NCI-H2196 (cell line): ENCODE measurements at regions not wholly inside any gene's neighbourhood (a gene's known extent, or its start where the extent isn't known, plus 50 kb on each side); places are given as distances from the start of the nearest gene placed in this dataset.

ENCODE experiments used
- DNase-seq: peaks from one replicate; lab custom pipeline; 2025; ENCODE audit not compliant: unreplicated experiment; lab: John Stamatoyannopoulos, UW

DNA sequence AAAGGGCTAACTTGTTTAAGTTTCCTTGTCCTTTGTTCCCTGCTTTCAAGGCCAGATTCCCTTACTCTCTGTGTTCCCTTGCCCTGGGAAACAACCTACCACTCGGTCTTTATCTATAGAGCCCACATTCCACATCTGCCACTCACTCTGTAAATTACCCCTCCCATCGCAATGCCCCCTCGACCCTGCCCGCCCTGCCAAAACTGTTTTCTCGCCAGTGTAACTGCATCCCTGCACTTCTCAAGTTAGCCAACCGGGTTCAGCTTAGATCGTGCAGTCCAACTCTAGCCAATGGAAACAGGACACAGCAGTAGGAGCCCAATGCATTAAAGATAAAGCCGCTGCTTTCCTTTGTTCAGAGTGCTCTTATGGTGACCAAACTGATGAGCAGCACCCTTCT lies 263.6 kb downstream of the TBL1XR1 start:
- no peak for DNase-seq

DNA sequence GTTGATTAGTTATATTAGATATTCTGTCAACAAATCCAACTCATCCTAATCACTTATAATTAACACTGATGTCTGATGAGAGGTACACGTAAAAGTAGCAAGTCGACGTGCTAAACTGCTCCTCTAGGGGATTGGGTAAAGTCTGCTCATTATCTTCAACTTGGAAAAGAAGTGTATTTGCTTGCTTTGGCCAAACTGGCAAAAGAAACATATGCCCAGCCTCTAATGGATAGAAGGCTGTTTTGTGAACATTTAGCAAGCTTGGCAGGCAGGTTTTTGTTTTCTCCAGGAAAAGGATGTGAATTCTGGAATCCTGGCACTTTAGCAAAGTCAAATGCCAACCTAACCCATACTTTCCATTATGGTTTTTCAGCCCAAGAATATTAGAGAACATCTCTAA lies 264.8 kb downstream of the TBL1XR1 start:
- DNase-seq: no peak

- DNase-seq: no peak
These were observed 265.3 kb downstream of the TBL1XR1 start for GRCh38 chr3:176931991-176932390.

DNA sequence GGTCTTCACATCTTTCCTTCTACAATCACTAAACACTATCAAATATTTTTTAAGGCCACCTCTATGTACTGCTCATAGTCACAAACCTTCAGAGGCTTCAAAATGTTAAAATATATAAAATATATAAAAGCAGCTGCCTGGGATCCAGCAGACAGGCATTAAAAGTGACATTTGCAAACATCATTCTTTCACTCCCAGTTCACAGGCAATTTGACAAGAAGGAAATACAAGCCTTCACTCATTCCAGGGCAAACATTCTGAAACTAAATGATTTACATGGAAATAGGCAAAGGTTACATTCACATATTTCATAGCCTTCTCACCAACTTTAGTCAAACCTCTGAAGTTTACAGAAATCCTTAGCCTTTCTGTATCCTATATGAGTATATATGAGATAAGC lies 266.3 kb downstream of the TBL1XR1 start:
- no peak for DNase-seq

DNA sequence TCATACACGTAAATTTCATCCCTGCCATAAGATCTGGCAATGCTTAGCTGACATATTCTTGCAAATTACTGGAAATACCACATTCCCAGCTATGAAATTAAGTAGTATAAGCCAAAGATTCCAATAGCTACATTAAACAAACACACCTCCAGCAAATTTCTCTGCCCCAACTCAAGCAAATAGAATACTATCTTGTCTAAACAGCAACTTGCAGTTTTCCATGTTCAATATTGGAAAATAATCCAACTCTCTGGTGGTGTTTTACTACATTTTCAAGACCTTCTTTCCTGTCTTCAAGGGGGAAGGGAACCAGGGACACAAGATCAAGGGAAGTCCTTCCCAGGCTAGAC lies 268.7 kb downstream of the TBL1XR1 start:
- no peak for DNase-seq

GRCh38 chr3:176927706-176928581 lies 269.3 kb downstream of the TBL1XR1 start:
- DNase-seq: no peak

DNA sequence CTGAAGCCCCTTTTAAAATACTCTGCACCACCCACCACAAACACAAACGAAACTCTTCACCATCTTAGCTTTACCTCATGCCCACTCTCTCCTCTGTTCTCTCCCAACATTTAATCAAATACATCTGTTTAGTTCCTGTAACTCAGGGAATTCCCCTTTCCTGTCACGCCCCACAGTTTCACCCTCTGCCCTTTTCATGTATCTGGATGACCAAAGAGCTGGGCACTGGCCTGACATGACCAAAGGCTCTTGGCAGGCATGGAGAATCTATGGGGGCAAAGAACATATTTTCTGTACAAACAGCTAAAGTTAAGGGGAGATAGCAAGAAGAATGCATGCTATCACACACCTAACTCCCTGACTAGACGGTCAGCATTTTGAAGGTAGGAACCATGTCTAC lies 270.0 kb downstream of the TBL1XR1 start:
- DNase-seq: no peak

- no peak for DNase-seq
These were observed 270.6 kb downstream of the TBL1XR1 start for GRCh38 chr3:176926688-176927087.

- DNase-seq: no peak
These were observed 271.2 kb downstream of the TBL1XR1 start for GRCh38 chr3:176926034-176926433.

DNA sequence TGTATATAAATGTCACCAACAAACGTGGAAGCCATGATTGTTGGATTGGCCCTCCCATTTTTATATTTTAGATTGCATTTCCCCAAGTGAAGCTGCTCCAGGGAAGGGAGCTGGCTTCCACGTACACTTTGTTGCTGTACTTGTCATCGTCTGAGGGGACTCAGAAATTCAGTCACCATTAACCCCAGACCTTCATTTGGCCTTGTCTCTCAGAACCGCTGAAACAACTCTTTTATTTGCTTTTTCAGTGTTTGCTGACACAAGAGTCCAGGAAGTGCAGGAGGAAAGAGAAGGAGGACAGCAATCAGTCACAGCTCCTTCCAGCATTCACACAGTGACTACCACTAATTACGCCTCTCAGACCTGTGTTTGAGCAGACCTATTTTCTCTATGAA lies 276.5 kb downstream of the TBL1XR1 start:
- DNase-seq: peak; percentile 82

- peak; percentile 89 for DNase-seq
These were observed 277.2 kb downstream of the TBL1XR1 start for GRCh38 chr3:176919836-176920765.

DNA sequence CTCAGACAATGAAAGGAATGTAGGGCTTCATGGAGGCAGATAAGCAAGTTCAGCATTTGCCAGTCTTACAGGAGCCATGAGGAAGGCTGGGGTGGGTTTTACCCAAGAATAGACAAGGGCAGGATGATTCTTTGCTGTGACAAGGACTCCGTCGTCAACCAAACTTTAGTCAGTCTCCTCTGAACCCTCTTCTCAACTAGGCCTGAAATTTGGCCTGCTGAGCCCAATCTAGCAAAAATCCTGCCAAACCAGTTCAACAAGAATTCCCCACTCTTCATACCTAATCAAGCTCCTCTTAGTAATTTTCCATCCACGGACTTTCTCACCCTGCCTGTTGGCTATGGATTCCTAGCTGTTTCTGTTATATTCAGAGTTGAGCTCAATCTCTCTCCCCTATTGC lies 280.5 kb downstream of the TBL1XR1 start:
- DNase-seq: peak; percentile 72

GRCh38 chr3:176914764-176915163 lies 282.5 kb downstream of the TBL1XR1 start:
- no peak for DNase-seq

GRCh38 chr3:176911579-176911978 lies 285.7 kb downstream of the TBL1XR1 start:
- DNase-seq: no peak

- DNase-seq: no peak
These were observed 288.2 kb downstream of the TBL1XR1 start for GRCh38 chr3:176909044-176909443.

- peak; percentile 85 for DNase-seq
These were observed 291.0 kb downstream of the TBL1XR1 start for GRCh38 chr3:176906046-176906905.

GRCh38 chr3:176905331-176905730 lies 292.0 kb downstream of the TBL1XR1 start:
- DNase-seq: no peak

DNA sequence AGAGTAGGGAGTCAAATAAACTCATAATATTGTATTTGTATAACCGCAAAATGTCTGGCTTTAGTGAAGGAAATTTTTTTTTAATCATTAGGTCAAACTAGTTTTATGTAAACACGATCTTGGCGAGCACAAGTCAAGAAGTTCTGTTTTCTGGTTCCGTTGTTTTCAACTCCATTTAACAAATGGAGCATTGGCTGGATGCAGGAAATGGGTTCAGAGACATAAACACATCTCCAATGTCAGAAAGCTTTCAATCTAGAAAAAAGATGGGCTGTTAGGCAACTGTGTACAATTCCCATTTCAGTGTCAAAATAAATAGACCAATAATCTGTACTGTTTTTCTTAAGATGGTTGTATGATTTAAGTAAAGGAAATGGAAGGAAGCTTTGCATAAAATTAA lies 292.8 kb downstream of the TBL1XR1 start:
- DNase-seq: no peak

DNA sequence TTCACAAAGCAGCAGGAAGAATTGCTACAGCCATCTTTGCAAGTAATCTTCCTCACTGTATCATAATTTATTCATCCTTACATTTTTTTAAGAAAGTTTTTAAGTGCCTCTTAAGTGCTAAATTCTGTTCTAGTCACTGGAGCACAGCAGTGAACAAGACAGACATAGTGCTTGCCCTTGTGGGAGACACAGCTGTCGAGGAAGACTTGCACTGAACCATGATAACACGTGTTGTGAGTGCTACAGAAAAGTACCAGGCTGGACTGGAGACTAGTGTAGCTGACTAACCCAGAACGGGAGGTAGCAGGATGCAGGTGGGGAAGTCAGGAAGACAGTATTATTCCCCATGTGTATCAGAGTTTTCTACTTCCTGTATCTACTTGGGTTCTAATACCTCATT lies 300.6 kb downstream of the TBL1XR1 start:
- DNase-seq: no peak

DNA sequence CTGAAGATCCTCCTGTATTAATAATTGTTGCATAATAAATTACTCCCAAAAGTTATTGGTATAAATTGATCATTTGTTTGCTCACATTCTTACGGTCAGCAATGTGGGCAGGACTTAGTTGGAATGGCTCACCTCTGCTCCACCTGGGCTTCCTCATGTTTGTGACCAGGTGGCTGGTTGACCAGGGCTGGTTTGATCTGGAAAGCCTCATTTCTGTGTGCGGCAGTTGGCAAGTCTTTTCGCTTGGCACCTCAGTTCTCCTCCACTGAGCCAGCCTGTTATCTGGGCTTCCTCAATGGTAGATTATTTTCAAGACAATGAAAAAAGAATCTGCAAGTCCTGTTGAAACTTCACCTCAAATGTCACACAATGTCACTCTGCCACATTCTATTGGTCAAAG lies 301.1 kb downstream of the TBL1XR1 start:
- DNase-seq: no peak

DNA sequence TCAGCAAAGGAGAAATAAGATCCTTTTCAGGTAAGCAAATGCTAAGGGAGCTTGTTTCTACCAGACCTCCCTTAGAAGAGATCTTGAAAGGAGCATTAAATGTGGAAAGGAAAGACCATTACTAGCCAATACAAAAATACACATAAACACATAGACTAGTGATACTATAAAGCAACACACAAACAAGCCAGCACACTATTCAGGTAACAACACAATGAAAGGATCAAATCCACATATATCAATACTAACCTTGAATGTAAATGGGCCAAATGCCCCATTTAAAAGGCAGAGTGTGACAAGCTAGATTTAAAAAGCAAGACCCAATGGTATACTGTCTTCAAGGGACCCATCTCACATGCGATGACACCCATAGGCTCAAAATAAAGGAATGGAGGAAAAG lies 317.6 kb downstream of the TBL1XR1 start:
- no peak for DNase-seq
